ENCODE measurements at regions not wholly inside any gene's neighbourhood (a gene's known extent, or its start where the extent isn't known, plus 50 kb on each side); places are given as distances from the start of the nearest gene placed in this dataset.

DNA sequence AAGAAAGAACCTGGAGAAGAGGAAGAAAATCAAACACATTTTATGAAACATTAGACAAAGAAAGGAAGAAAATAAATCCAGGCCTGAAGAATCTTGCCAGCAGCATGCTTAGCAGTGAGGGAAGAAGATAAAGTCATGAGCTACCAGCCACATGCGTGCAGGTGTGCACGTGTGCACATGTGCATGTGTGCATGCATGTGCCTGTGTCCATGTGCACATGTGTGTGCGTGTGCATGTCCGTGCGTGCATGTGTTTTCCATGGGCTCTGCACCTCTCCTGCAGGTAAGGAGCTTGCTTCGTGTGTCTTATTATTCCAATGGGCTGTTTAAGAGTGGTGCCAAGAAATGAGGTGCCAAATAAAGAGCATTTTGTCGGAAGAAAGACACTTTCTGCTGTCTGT, 322.2 kb downstream of the FGFR2 start:
- TF ChIP-seq, protein P1, sequence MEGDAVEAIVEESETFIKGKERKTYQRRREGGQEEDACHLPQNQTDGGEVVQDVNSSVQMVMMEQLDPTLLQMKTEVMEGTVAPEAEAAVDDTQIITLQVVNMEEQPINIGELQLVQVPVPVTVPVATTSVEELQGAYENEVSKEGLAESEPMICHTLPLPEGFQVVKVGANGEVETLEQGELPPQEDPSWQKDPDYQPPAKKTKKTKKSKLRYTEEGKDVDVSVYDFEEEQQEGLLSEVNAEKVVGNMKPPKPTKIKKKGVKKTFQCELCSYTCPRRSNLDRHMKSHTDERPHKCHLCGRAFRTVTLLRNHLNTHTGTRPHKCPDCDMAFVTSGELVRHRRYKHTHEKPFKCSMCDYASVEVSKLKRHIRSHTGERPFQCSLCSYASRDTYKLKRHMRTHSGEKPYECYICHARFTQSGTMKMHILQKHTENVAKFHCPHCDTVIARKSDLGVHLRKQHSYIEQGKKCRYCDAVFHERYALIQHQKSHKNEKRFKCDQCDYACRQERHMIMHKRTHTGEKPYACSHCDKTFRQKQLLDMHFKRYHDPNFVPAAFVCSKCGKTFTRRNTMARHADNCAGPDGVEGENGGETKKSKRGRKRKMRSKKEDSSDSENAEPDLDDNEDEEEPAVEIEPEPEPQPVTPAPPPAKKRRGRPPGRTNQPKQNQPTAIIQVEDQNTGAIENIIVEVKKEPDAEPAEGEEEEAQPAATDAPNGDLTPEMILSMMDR (IDR thresholded peaks at IDR 0.05) = no peak
- TF ChIP-seq EZH2 (IDR thresholded peaks at IDR 0.05; ENCODE audit: borderline replicate concordance, insufficient read depth, low read depth, low read length, poor library complexity, severe bottlenecking) = no peak

All from B cell (primary cell).